HG02852 (cell line): ENCODE measurements at regions not wholly inside any gene's neighbourhood (a gene's known extent, or its start where the extent isn't known, plus 50 kb on each side); places are given as distances from the start of the nearest gene placed in this dataset.
"Not testable (repeated sequence)": the region's sequence is repeated elsewhere in the genome, so short reads cannot be mapped to it uniquely, and the experiment has no call there.

ENCODE experiments used
- ATAC-seq: cut with Tn5 transposase; IDR thresholded peaks from one replicate; pipeline ENCODE4 v1.9.1; 2021; ENCODE audit warnings: mild to moderate bottlenecking, moderate library complexity; ENCODE audit not compliant: unreplicated experiment

GRCh38 chr6:67003844-67004243 lies 1296.8 kb upstream of the EYS start:
- no peak for ATAC-seq

- ATAC-seq, result no peak
Observed at GRCh38 chr6:67000121-67000520, 1293.1 kb upstream of the EYS start.

GRCh38 chr6:66997579-66997978 lies 1290.6 kb upstream of the EYS start:
- ATAC-seq, result not testable (repeated sequence)

- ATAC-seq, result no peak
Observed at GRCh38 chr6:66995669-66996068, 1288.6 kb upstream of the EYS start.

- ATAC-seq, result not testable (repeated sequence)
Observed at GRCh38 chr6:66993708-66994107, 1286.7 kb upstream of the EYS start.

GRCh38 chr6:66993272-66993671 lies 1286.2 kb upstream of the EYS start:
- no peak for ATAC-seq

GRCh38 chr6:66992660-66993059 lies 1285.6 kb upstream of the EYS start:
- no peak for ATAC-seq

- no peak for ATAC-seq
Observed at GRCh38 chr6:66986940-66987339, 1279.9 kb upstream of the EYS start.

GRCh38 chr6:66985816-66986215 lies 1278.8 kb upstream of the EYS start:
- no peak for ATAC-seq

GRCh38 chr6:66970373-66970772 lies 1263.3 kb upstream of the EYS start:
- ATAC-seq, result no peak

- no peak for ATAC-seq
Observed at GRCh38 chr6:66965227-66965626, 1258.2 kb upstream of the EYS start.

- ATAC-seq, result no peak
Observed at GRCh38 chr6:66964216-66964615, 1257.2 kb upstream of the EYS start.

- no peak for ATAC-seq
Observed at GRCh38 chr6:66962082-66962481, 1255.1 kb upstream of the EYS start.

GRCh38 chr6:66961191-66961590 lies 1254.2 kb upstream of the EYS start:
- ATAC-seq, result no peak

- no peak for ATAC-seq
Observed at GRCh38 chr6:66949191-66949661, 1242.2 kb upstream of the EYS start.

GRCh38 chr6:66948106-66948505 lies 1241.1 kb upstream of the EYS start:
- no peak for ATAC-seq

GRCh38 chr6:66940003-66940402 lies 1233.0 kb upstream of the EYS start:
- ATAC-seq, result no peak

- ATAC-seq, result no peak
Observed at GRCh38 chr6:66937180-66937579, 1230.2 kb upstream of the EYS start.

GRCh38 chr6:66935612-66936011 lies 1228.6 kb upstream of the EYS start:
- no peak for ATAC-seq

GRCh38 chr6:66931787-66932186 lies 1224.8 kb upstream of the EYS start:
- no peak for ATAC-seq

GRCh38 chr6:66930559-66931290 lies 1223.7 kb upstream of the EYS start:
- no peak for ATAC-seq

GRCh38 chr6:66926060-66926459 lies 1219.0 kb upstream of the EYS start:
- no peak for ATAC-seq

- no peak for ATAC-seq
Observed at GRCh38 chr6:66913657-66914056, 1206.6 kb upstream of the EYS start.
